ENCODE measurements at regions not wholly inside any gene's neighbourhood (a gene's known extent, or its start where the extent isn't known, plus 50 kb on each side); places are given as distances from the start of the nearest gene placed in this dataset.

DNA sequence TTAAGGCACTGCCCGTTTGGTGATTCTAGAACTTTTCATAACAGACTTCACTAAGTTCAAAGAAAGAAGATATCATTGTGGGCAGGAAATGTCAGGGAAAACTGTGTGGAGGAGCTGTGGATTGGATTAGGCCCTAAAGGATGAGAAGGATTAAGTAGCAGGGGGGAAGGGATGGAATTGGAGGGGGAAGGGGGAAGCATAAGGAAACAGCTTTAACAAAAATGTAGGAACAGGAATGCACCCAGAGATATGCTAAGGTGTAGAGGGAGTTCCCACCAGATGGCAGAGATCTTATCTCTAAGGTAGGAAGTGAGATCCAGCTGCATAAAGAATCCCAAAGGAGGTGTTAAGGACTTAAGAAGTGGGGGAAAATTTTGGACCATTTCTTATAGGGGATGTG, 114.5 kb downstream of the LARP7 start:
- Mint-ChIP-seq H3K36me3 (ENCODE audit: insufficient read depth) (no peaks in the 10 kb centered on the region), H3K9me3 (no peaks in the 10 kb centered on the region), H3K27me3 (peaks cover 22 to 23% of the 10 kb centered on the region in 2 donors), H3K4me1 (ENCODE audit: low read depth in 2 of 2) (no peaks in the 10 kb centered on the region), H3K4me3 (no peak overlapping the region), H3K27ac (no peak overlapping the region)
- no peak for ATAC-seq (replicated peaks)
- no peak for DNase-seq

DNA sequence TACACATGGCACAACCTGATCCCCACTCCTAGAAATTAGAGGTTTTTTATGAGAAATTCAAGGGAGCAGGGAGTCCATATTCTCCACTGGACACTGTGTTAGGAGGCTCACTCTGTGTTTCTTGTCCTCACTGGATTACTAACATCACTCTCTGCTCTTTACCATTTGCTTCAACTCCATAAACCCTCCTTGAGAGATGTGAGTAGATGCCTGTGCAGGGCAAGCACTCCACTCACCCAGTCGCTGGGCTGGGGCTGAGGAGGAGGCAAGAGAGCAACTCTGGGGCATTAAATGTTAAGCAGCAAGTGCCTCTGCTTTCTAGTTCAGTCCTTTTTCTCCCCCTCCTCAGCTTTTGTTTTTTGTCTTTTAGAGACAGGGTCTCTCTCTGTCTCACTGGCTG, 115.1 kb downstream of the LARP7 start:
- no peak overlapping the region for H3K4me3 Mint-ChIP-seq
- no peaks in the 10 kb centered on the region for H3K9me3 Mint-ChIP-seq
- no peak overlapping the region for H3K27ac Mint-ChIP-seq
- peaks cover 21 to 23% of the 10 kb centered on the region in 2 donors for H3K27me3 Mint-ChIP-seq
- DNase-seq (no peak), ATAC-seq (replicated peaks) (no peak)
- no peaks in the 10 kb centered on the region for H3K4me1 Mint-ChIP-seq (ENCODE audit: low read depth in 2 of 2)
- no peaks in the 10 kb centered on the region for H3K36me3 Mint-ChIP-seq (ENCODE audit: insufficient read depth)

DNA sequence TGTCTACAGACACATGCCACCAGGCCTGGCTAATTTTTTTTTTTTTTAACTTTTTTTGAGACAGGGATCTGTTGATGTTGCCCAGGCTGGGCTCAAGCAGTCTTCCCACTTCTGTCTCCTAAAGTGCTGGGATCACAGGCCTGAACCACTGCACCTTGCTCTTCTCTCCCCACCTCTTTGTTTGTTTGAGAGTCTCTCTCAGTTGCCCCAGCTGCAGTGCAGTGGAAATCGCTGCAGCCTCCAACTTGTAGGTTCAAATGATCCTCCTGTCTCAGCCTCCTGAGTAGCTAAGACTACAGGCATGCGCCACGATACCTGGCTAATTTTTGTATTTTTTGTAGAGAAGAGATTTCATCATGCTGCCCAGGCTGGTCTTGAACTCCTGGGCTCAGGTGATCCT, 115.6 kb downstream of the LARP7 start:
- no peaks in the 10 kb centered on the region for H3K4me1 Mint-ChIP-seq (ENCODE audit: low read depth in 2 of 2)
- H3K9me3 Mint-ChIP-seq, result no peaks in the 10 kb centered on the region
- DNase-seq (no peak), ATAC-seq (replicated peaks) (no peak)
- H3K36me3 Mint-ChIP-seq (ENCODE audit: insufficient read depth), result no peaks in the 10 kb centered on the region
- no peak overlapping the region for H3K4me3 Mint-ChIP-seq
- peaks cover 17 to 23% of the 10 kb centered on the region in 2 donors for H3K27me3 Mint-ChIP-seq
- H3K27ac Mint-ChIP-seq, result no peak overlapping the region

DNA sequence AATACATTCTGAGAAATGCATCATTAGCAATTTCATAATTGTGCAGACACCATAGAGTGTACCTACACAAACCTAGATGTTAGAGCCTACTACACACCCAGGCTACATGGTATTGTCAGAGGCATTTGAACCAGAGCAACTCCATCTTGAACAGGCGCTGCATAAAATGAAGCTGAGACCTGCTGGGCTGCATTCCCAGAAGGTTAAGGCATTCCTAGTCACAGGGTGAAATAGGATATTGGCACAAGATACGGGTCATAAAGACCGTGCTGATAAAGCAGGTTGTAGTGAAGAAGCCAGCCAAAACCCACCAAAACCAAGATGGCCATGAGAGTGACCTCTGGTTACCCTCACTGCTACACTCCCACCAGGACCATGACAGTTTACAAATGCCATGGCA, 116.4 kb downstream of the LARP7 start:
- Mint-ChIP-seq H3K9me3 (no peaks in the 10 kb centered on the region), H3K27ac (no peak overlapping the region), H3K4me3 (no peak overlapping the region), H3K27me3 (peaks cover 15 to 23% of the 10 kb centered on the region in 2 donors), H3K4me1 (ENCODE audit: low read depth in 2 of 2) (no peaks in the 10 kb centered on the region), H3K36me3 (ENCODE audit: insufficient read depth) (no peaks in the 10 kb centered on the region)
- ATAC-seq (replicated peaks) (no peak), DNase-seq (no peak)

DNA sequence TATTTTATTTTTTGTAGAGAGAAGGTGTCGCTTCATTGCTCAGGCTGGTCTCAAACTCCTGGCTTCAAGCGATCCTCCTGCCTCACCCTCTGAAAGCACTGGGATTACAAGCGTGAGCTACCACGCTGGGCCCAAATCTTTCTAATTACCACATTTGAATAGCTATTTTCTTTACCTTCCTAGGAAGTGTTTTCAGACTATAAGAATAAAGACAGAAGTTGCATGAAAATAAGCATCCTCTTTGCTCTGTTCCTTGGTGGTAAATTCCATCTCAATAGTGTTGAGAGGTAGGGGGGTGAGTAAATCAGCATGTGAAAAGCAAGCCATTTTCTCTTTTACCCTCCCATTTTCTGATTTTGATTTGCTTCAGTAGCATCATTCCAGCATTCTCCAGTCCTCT, 122.4 kb downstream of the LARP7 start:
- H3K36me3 Mint-ChIP-seq (ENCODE audit: insufficient read depth), result no peaks in the 10 kb centered on the region
- H3K4me3 Mint-ChIP-seq, result no peak overlapping the region
- DNase-seq, result no peak
- ATAC-seq (replicated peaks), result no peak
- no peaks in the 10 kb centered on the region for H3K4me1 Mint-ChIP-seq (ENCODE audit: low read depth in 2 of 2)
- H3K27me3 Mint-ChIP-seq, result peaks cover 5 to 13% of the 10 kb centered on the region in 2 donors
- H3K27ac Mint-ChIP-seq, result no peak overlapping the region
- no peaks in the 10 kb centered on the region for H3K9me3 Mint-ChIP-seq

DNA sequence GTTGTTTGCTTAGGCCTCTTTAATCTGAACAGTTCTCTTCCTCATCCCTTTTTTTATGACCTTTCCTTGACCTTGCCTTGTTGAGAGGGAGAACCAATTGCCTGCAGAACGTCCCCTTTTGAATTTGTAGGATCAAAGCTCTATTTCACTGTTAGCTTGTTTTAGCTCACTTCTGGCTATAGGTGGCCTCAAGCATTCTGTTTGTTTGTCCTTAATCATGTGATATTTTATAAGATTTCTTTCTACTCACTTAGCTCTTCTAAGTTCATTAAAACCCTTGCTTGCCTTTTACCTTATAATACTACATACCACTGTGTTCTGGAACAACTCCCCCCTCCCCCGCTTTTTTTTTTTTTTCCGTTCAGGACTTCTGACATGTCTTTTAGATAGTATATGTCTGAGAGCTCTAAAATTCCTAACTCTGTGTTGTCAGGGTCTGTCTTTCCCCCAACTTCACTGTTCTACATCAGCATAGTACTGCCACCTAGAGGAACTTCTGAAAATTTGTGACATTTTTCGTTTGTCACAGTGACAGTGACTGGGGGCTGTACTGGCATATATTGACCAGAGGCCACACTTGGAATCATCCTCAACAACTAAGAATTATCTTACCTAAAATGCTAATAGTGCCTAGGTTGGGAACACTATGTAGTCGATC, 128.5 kb downstream of the LARP7 start:
- H3K36me3 Mint-ChIP-seq (ENCODE audit: insufficient read depth), result no peaks in the 10 kb centered on the region
- DNase-seq (no peak), ATAC-seq (replicated peaks) (peak; percentile 33)
- no peak overlapping the region for H3K27ac Mint-ChIP-seq
- no peak overlapping the region for H3K4me3 Mint-ChIP-seq
- H3K4me1 Mint-ChIP-seq (ENCODE audit: low read depth in 2 of 2), result no peaks in the 10 kb centered on the region
- H3K9me3 Mint-ChIP-seq, result no peaks in the 10 kb centered on the region
- peaks cover 5 to 13% of the 10 kb centered on the region in 2 donors for H3K27me3 Mint-ChIP-seq

DNA sequence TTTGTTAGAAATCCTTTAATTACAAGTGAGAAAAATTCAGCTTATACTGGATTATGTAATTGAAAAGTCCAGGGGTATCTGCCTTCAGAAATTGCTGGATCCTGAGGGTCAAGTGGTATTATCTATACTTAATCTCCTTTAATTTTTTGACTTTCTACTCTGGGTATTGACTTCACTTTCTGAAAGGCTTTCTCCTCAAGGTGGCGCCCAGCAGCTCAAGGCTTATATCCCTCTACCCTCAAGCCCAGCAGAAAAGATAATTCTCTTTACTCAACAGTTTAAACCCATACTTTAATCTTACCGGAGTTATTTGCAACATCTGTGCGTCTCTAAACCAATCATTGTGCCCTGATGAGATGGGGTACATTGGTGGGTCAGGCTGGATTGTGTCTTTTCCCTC, 129.5 kb downstream of the LARP7 start:
- DNase-seq (no peak), ATAC-seq (replicated peaks) (no peak)
- Mint-ChIP-seq H3K9me3 (no peaks in the 10 kb centered on the region), H3K36me3 (ENCODE audit: insufficient read depth) (no peaks in the 10 kb centered on the region), H3K4me1 (ENCODE audit: low read depth in 2 of 2) (no peaks in the 10 kb centered on the region), H3K27ac (no peak overlapping the region), H3K27me3 (peaks cover 5 to 13% of the 10 kb centered on the region in 2 donors), H3K4me3 (no peak overlapping the region)

DNA sequence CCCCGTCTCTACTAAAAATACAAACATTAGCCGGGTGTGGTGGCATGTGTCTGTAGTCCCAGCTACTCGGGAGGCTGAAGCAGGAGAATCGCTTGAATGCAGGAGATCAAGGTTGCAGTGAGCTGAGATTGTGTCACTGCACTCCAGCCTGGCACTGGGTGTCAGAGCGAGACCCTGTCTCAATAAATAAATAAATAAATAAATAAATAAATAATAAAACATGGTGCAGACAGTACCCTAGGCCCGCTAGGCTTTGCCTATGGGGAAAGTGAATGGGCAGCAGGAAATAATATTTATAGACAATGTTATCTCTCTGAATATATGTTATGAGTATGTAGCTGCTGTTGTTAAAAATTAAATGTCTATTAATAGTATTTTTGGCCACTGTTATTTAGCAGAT, 130.4 kb downstream of the LARP7 start:
- no peak for ATAC-seq (replicated peaks)
- no peaks in the 10 kb centered on the region for H3K4me1 Mint-ChIP-seq (ENCODE audit: low read depth in 2 of 2)

DNA sequence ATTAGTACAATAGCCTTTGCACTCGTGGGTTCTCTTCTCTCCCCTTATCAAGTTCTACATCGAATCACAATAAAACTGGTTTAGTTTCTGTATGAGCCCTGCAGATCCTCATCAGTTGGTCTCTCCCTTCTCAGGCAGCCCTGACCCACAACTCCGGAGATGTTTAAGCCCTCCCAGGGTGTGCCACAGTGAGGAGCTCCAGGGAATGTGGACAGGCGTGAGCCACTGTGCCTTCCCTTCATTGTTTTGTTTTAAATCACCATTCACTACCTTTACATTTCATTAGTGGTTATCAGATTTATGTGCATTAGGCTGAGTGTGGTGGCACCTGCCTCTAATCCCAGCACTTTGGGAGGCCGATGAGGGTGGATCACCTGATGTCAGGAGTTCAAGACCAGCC, 133.2 kb downstream of the LARP7 start:
- DNase-seq (no peak), ATAC-seq (replicated peaks) (no peak)
- H3K36me3 Mint-ChIP-seq (ENCODE audit: insufficient read depth), result no peaks in the 10 kb centered on the region
- H3K27ac Mint-ChIP-seq, result no peak overlapping the region
- H3K4me1 Mint-ChIP-seq (ENCODE audit: low read depth in 2 of 2), result no peaks in the 10 kb centered on the region
- peaks cover 0 to 5% of the 10 kb centered on the region in 2 donors for H3K27me3 Mint-ChIP-seq
- H3K9me3 Mint-ChIP-seq, result no peaks in the 10 kb centered on the region
- no peak overlapping the region for H3K4me3 Mint-ChIP-seq

More for the DNA sequence above, 130.4 kb downstream of the LARP7 start:
- Mint-ChIP-seq H3K27me3 (peaks cover 0 to 13% of the 10 kb centered on the region in 2 donors), H3K4me3 (no peak overlapping the region), H3K36me3 (ENCODE audit: insufficient read depth) (no peaks in the 10 kb centered on the region), H3K9me3 (no peaks in the 10 kb centered on the region), H3K27ac (no peak overlapping the region)
- DNase-seq, result no peak

DNA sequence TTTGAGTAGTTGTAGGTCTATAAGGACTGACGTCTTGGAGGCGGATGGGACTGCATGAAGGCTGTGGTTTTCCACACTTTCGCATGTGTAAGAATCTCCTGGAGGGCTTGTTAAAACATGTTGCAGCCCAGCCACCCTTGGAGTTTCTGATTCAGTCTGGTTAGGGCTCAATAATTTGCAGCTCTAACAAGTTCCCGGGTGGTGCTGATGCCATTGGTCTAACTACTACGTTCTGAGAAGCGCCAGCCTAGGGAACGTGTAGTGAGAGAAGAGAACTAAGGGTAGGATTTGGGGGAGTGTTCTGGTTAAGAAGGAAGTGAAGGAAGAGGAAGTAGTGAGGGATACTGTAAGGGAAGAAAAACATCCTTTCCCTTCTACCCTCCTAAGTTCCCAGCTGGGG, 138.9 kb downstream of the LARP7 start:
- H3K36me3 Mint-ChIP-seq (ENCODE audit: insufficient read depth), result no peaks in the 10 kb centered on the region
- DNase-seq, result no peak
- no peaks in the 10 kb centered on the region for H3K9me3 Mint-ChIP-seq
- H3K27ac Mint-ChIP-seq, result no peak overlapping the region
- no peak overlapping the region for H3K4me3 Mint-ChIP-seq
- peaks cover 0 to 5% of the 10 kb centered on the region in 2 donors for H3K27me3 Mint-ChIP-seq
- ATAC-seq (replicated peaks), result no peak
- no peaks in the 10 kb centered on the region for H3K4me1 Mint-ChIP-seq (ENCODE audit: low read depth in 2 of 2)

DNA sequence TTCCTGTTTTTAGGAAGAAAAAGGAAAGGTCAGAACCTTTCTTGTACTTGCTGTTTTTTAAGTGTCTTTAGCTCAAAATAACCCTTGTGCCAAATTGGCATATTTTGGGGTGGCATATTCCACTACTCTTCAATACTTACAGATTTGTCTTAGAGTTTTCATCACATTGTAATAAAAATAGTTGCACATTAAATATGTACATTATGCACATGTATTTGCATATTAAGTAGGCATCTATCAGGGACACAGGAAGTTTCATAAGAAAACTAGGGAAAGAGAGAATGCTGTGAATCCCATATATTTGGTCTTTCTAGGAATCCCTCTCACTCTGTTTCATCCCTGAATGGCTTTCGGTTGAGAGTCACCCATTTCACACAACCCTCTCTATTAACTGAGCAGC, 139.6 kb downstream of the LARP7 start:
- Mint-ChIP-seq H3K36me3 (ENCODE audit: insufficient read depth) (no peaks in the 10 kb centered on the region), H3K4me3 (no peak overlapping the region), H3K9me3 (no peaks in the 10 kb centered on the region), H3K4me1 (ENCODE audit: low read depth in 2 of 2) (no peaks in the 10 kb centered on the region), H3K27ac (no peak overlapping the region), H3K27me3 (peaks cover 0 to 5% of the 10 kb centered on the region in 2 donors)
- ATAC-seq (replicated peaks) (no peak), DNase-seq (no peak)

DNA sequence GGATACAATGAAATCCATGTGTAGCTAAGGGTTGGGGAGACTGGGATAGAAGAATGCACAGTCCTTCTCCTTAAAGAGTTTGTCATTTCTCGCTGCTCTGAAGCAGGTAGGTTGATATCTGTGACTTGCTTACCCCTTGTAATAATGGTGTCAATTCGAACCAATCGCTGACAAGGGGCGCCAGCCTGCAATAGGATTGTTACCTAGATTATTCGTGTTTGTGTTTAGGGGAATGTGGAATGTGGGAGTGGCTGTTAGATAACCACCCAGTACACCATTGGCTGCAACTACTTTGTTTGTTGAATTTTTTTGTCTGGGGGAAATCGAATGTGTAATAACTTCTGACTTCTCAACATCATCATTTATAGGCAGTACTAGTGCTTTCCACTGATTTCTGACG, 141.6 kb downstream of the LARP7 start:
- Mint-ChIP-seq H3K27me3 (peaks cover 0 to 1% of the 10 kb centered on the region in 2 donors), H3K9me3 (no peaks in the 10 kb centered on the region), H3K27ac (no peak overlapping the region), H3K36me3 (ENCODE audit: insufficient read depth) (no peaks in the 10 kb centered on the region), H3K4me1 (ENCODE audit: low read depth in 2 of 2) (no peaks in the 10 kb centered on the region), H3K4me3 (no peak overlapping the region)
- ATAC-seq (replicated peaks) (no peak), DNase-seq (no peak)

DNA sequence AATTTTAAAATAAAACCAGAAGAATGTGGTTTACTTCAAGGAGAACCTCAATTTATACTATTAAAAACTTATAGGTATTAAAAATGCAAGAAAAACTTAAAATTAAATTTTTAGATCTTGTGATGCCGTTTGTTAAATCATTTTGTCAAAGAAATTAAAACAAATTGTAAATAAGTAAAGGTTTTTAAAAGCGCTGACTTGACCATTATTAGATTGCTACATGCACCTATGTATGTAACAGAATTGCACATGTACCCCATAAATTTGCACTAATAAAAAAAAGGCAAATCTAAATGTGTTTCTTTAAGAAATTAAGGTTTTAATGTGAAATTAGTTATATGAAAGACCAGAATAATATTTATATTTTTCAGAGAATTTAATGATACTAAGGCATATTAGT, 156.1 kb downstream of the LARP7 start:
- Mint-ChIP-seq H3K4me3 (no peak overlapping the region), H3K27ac (no peak overlapping the region), H3K27me3 (peaks cover 5 to 6% of the 10 kb centered on the region in 2 donors), H3K36me3 (ENCODE audit: insufficient read depth) (no peaks in the 10 kb centered on the region), H3K4me1 (ENCODE audit: low read depth in 2 of 2) (no peaks in the 10 kb centered on the region), H3K9me3 (no peaks in the 10 kb centered on the region)
- DNase-seq (no peak), ATAC-seq (replicated peaks) (no peak)

DNA sequence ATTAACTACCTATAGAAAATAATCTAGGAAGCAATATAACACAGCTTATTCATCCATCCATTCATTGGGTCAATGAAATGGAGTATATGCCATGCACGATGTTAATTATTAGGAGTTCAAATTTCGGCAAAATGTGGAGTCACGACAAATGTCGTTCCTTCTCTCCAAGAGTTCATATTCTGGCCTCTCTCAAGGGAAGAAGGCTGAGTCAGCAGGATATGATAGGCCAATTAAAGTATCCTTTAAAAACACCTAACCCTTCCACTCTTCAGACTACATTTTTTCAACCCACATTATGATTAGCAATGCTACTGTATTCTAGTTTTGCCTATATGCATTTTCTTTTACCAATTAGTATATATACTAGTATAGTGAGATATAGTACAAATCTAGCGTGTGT, 163.1 kb downstream of the LARP7 start:
- ATAC-seq (replicated peaks), result no peak
- Mint-ChIP-seq H3K4me1 (ENCODE audit: low read depth in 2 of 2) (no peaks in the 10 kb centered on the region), H3K27me3 (peaks cover 0 to 14% of the 10 kb centered on the region in 2 donors)

DNA sequence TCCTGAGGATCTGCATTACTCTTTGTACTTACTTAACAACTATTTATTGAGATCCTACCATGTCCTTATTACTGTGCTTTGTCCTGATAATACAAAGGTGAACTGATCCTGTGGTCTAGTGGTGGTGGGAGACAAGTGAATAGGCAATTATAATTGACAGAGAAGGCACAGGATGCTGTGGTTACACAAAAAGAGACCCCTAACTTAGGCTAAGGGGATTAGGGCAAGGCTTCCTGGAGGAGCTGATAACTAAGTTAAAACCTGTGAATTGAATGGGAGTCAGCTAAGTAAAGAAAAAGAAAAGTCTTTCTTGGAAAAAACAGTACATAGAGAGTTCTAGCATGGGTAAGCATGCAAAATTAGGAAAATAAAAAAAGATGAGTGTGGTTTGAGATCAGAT, 164.4 kb downstream of the LARP7 start:
- H3K27ac Mint-ChIP-seq, result no peak overlapping the region
- H3K27me3 Mint-ChIP-seq, result peaks cover 0 to 15% of the 10 kb centered on the region in 2 donors
- H3K36me3 Mint-ChIP-seq (ENCODE audit: insufficient read depth), result no peaks in the 10 kb centered on the region
- H3K4me3 Mint-ChIP-seq, result no peak overlapping the region
- H3K9me3 Mint-ChIP-seq, result no peaks in the 10 kb centered on the region
- ATAC-seq (replicated peaks) (no peak), DNase-seq (no peak)
- H3K4me1 Mint-ChIP-seq (ENCODE audit: low read depth in 2 of 2), result no peaks in the 10 kb centered on the region

More for the DNA sequence above, 163.1 kb downstream of the LARP7 start:
- Mint-ChIP-seq H3K4me3 (no peak overlapping the region), H3K27ac (no peak overlapping the region), H3K9me3 (no peaks in the 10 kb centered on the region), H3K36me3 (ENCODE audit: insufficient read depth) (no peaks in the 10 kb centered on the region)
- no peak for DNase-seq

Measured in effector memory CD8-positive, alpha-beta T cell (primary cell).